ENCODE measurements at regions not wholly inside any gene's neighbourhood (a gene's known extent, or its start where the extent isn't known, plus 50 kb on each side); places are given as distances from the start of the nearest gene placed in this dataset.

GRCh38 chr6:45757443-45758130, 258.1 kb downstream of the CLIC5 start:
- no peak for TF ChIP-seq CTCF (conservative IDR thresholded peaks at IDR 0.05)
- H3K27ac ChIP-seq = no peak overlapping the region

DNA sequence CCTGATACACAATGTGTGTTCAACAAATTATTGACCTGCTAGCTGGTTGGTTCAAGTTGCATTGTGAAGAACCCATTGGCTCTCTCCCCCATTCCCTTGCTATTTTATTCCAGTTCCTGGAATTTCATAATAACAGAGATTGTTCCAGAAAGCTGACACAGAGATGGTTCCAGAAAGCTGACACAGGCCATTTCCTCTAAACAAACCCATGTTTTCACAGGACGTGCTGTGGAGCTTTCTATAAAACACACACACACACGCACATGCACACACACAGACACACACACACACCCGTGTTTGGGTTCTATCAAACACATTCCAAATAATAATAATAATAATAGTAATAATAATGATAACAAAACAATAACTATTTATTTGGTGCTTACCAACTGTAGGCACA, 259.1 kb downstream of the CLIC5 start:
- TF ChIP-seq CTCF (conservative IDR thresholded peaks at IDR 0.05) = no peak
- H3K27ac ChIP-seq = no peak overlapping the region

DNA sequence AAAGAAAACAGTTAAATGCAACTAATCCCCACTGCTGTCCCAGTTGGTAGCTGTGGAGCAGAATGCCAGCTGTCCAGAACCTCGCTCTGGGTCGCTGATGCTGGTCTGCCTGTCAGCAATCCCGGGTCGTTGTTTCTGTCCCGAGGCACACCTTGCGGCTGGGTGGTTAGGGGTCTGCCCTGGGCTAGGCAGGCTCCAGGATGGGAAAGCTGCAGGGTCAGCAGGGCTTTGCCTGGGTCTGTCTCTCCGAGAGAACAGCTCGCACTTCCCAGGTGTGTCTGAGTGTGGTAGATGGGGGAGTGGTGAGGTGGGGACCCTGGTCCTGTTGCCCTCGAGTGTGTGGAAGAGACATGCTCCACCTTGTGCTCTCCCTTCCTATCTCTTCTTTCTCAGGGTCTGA, 261.2 kb downstream of the CLIC5 start:
- H3K27ac ChIP-seq = no peak overlapping the region
- TF ChIP-seq CTCF (conservative IDR thresholded peaks at IDR 0.05) = no peak

DNA sequence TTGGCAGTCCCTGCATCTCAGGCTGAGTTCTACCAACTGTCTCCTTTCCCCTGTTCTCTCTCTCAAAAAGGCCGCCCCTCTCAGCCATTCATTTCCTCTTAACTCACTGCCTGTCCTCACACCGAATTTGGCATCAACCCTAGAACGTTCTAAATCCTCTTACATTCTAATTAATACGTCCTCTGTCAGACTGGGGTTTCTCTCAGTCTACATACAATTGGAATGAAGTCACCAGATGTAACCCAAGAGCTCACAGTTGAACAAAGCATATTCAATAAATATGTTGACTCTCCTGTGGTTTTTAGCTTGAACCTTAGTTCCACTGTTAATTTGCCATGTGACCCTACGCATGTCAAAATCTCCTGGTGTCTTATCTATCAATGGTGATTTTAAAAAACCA, 269.6 kb downstream of the CLIC5 start:
- H3K27ac ChIP-seq = no peak overlapping the region
- TF ChIP-seq CTCF (conservative IDR thresholded peaks at IDR 0.05) = no peak

DNA sequence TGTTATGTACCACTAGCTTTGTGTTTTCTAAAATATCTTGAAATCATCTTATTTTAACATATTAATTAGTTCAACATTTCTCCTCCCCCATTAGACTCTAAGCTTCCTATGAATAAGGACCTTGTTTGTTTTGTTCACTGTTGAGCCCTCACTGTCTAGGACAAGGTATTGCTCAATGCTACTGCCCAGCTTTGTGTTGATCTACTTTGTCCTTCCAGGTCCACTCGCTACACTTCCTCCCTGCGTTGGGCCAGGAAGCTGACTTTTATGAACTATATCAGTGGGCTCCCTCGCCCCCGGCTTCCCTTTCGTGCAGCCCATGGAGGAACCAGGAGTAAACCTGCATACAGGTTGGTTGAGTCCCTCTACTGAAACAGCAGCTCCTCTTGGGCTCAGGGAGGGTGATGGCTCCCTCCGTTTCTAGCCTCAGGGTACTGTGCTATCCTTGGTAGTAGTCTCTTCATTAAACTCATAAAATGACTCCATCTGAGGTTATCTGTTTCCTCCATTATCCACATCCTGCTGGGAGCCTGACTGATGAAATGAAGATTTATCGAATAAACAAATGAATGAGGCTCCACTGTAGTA, 272.5 kb downstream of the CLIC5 start:
- no peak overlapping the region for H3K27ac ChIP-seq
- TF ChIP-seq CTCF (conservative IDR thresholded peaks at IDR 0.05) = no peak

- TF ChIP-seq CTCF (conservative IDR thresholded peaks at IDR 0.05) = no peak
Observed at GRCh38 chr6:45742591-45742990, 273.1 kb downstream of the CLIC5 start.

DNA sequence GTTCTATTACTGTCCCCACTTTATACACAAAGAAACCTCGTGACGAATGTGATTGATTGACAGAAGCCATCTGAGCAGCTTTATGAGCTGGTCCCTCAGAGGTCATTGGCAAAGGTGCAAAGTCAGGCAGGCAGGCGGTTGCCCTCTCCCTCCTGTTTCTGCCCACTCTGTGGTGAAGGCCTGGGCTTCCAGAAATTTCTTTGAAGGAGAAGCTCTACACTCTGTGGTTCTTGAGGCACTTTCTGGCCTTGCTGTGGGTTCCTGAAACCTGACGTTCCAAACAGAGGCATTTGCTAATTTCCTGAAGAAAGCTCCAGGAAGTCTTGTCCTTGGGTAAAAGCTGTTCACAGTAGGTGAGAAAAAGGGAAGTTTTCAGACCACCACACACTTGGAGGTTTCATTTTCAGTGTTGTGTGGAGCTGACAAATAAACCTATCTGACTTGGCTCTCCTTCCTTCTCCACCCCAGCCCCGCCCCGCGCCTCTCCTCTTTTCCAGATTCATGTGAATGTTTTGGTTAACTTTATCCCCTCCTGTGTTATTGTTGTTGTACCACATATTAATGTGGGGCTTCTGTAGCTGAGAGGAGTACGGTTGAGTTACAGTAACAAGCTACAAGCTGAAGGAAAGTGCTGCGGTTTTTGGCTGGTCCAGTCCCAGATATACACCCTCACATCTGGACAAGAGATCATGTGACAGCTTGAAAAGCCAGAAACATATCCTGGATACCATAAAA, 274.1 kb downstream of the CLIC5 start:
- no peak for TF ChIP-seq CTCF (conservative IDR thresholded peaks at IDR 0.05)
- H3K27ac ChIP-seq = no peak overlapping the region

More at GRCh38 chr6:45742591-45742990, 273.1 kb downstream of the CLIC5 start:
- no peak overlapping the region for H3K27ac ChIP-seq

All from VCaP (cell line).